GM12873 (cell line): ENCODE measurements at regions not wholly inside any gene's neighbourhood (a gene's known extent, or its start where the extent isn't known, plus 50 kb on each side); places are given as distances from the start of the nearest gene placed in this dataset.

Source experiments
- CTCF ChIP-seq: IDR thresholded peaks from 2 replicates; pipeline ENCODE4 v1.5.1; 2012; ENCODE audit warnings: low read depth, mild to moderate bottlenecking, moderate library complexity, low read length, control low read depth; ENCODE audit not compliant: insufficient read depth; ENCODE audit errors: missing control alignments

GRCh38 chr4:108432418-108432817 is 188.0 kb upstream of the RPL34 start:
- TF ChIP-seq CTCF, result no peak

- TF ChIP-seq CTCF, result no peak
These were observed 188.4 kb upstream of the RPL34 start for GRCh38 chr4:108431986-108432385.

- no peak for TF ChIP-seq CTCF
These were observed 189.5 kb upstream of the RPL34 start for GRCh38 chr4:108430921-108431320.

- TF ChIP-seq CTCF, result no peak
These were observed 190.7 kb upstream of the RPL34 start for GRCh38 chr4:108429662-108430061.

- TF ChIP-seq CTCF, result no peak
These were observed 191.5 kb upstream of the RPL34 start for GRCh38 chr4:108428923-108429322.

GRCh38 chr4:108427946-108428485 is 192.4 kb upstream of the RPL34 start:
- TF ChIP-seq CTCF, result no peak

GRCh38 chr4:108426493-108426892 is 193.9 kb upstream of the RPL34 start:
- TF ChIP-seq CTCF, result no peak
